ENCODE measurements at regions not wholly inside any gene's neighbourhood (a gene's known extent, or its start where the extent isn't known, plus 50 kb on each side); places are given as distances from the start of the nearest gene placed in this dataset.

- Histone ChIP-seq H3K27me3 (ENCODE audit: insufficient read depth, low read length, poor library complexity) (no peaks in the 10 kb centered on the region), H3K18ac (ENCODE audit: low read length) (no peak overlapping the region), H3K4me2 (ENCODE audit: low read length) (no peak overlapping the region), H3K36me3 (ENCODE audit: control insufficient read depth, insufficient read depth, low read length) (no peaks in the 10 kb centered on the region), H2BK15ac (replicated peaks; ENCODE audit: low read depth) (no peak overlapping the region), H3K23ac (ENCODE audit: low read length) (no peak overlapping the region), H3K9ac (ENCODE audit: low read length) (no peak overlapping the region), H3K4ac (ENCODE audit: low read depth, low read length) (no peak overlapping the region), H3K4me1 (ENCODE audit: control insufficient read depth, low read depth, low read length) (no peaks in the 10 kb centered on the region), H3K79me1 (ENCODE audit: low read length) (no peaks in the 10 kb centered on the region), H3K4me3 (ENCODE audit: low read length) (no peak overlapping the region), H3K27ac (ENCODE audit: low read depth, low read length) (no peak overlapping the region), H3K56ac (ENCODE audit: low read length) (no peak overlapping the region), H4K8ac (ENCODE audit: low read depth, low read length) (no peak overlapping the region), H2BK5ac (ENCODE audit: low read length) (no peak overlapping the region), H3K79me2 (ENCODE audit: control insufficient read depth, insufficient read depth, low read length) (no peaks in the 10 kb centered on the region), H4K5ac (ENCODE audit: low read length) (no peak overlapping the region), H2BK120ac (ENCODE audit: low read depth, low read length) (no peak overlapping the region), H2AK5ac (ENCODE audit: low read length) (no peak overlapping the region)
- no peak for DNase-seq
Observed at GRCh38 chr3:25957026-25957425, 167.1 kb downstream of the OXSM start.

- 100% methylated on average over 1 of the region's 1 CpG for WGBS (ENCODE audit: extremely low coverage, insufficient coverage, low lambda C conversion rate)
- Histone ChIP-seq H3K56ac (ENCODE audit: low read length) (no peak overlapping the region), H3K4me1 (ENCODE audit: control insufficient read depth, low read depth, low read length) (no peaks in the 10 kb centered on the region), H2BK5ac (ENCODE audit: low read length) (no peak overlapping the region), H3K27ac (ENCODE audit: low read depth, low read length) (no peak overlapping the region), H3K4ac (ENCODE audit: low read depth, low read length) (no peak overlapping the region), H3K79me2 (ENCODE audit: control insufficient read depth, insufficient read depth, low read length) (no peaks in the 10 kb centered on the region), H3K9ac (ENCODE audit: low read length) (no peak overlapping the region), H3K23ac (ENCODE audit: low read length) (no peak overlapping the region), H3K36me3 (ENCODE audit: control insufficient read depth, insufficient read depth, low read length) (no peaks in the 10 kb centered on the region), H2BK15ac (replicated peaks; ENCODE audit: low read depth) (no peak overlapping the region), H3K4me3 (ENCODE audit: low read length) (no peak overlapping the region), H3K27me3 (ENCODE audit: insufficient read depth, low read length, poor library complexity) (no peaks in the 10 kb centered on the region), H2AK5ac (ENCODE audit: low read length) (no peak overlapping the region), H3K4me2 (ENCODE audit: low read length) (no peak overlapping the region), H4K5ac (ENCODE audit: low read length) (no peak overlapping the region), H3K18ac (ENCODE audit: low read length) (no peak overlapping the region), H3K79me1 (ENCODE audit: low read length) (no peaks in the 10 kb centered on the region), H2BK120ac (ENCODE audit: low read depth, low read length) (no peak overlapping the region), H4K8ac (ENCODE audit: low read depth, low read length) (no peak overlapping the region)
- no peak for DNase-seq
Observed at GRCh38 chr3:25960776-25961175, 170.9 kb downstream of the OXSM start.

GRCh38 chr3:25962255-25962654 is 172.4 kb downstream of the OXSM start:
- no peak overlapping the region for H3K4me3 ChIP-seq (ENCODE audit: low read length)
- no peak overlapping the region for H3K4ac ChIP-seq (ENCODE audit: low read depth, low read length)
- no peak overlapping the region for H3K56ac ChIP-seq (ENCODE audit: low read length)
- no peak overlapping the region for H2BK15ac ChIP-seq (replicated peaks; ENCODE audit: low read depth)
- no peak overlapping the region for H3K9ac ChIP-seq (ENCODE audit: low read length)
- no peak overlapping the region for H3K27ac ChIP-seq (ENCODE audit: low read depth, low read length)
- H4K5ac ChIP-seq (ENCODE audit: low read length), result no peak overlapping the region
- H3K4me2 ChIP-seq (ENCODE audit: low read length), result no peak overlapping the region
- no peak overlapping the region for H3K23ac ChIP-seq (ENCODE audit: low read length)
- no peaks in the 10 kb centered on the region for H3K79me2 ChIP-seq (ENCODE audit: control insufficient read depth, insufficient read depth, low read length)
- no peaks in the 10 kb centered on the region for H3K79me1 ChIP-seq (ENCODE audit: low read length)
- peak; percentile 85 for DNase-seq
- no peak overlapping the region for H4K8ac ChIP-seq (ENCODE audit: low read depth, low read length)
- no peaks in the 10 kb centered on the region for H3K36me3 ChIP-seq (ENCODE audit: control insufficient read depth, insufficient read depth, low read length)
- no peaks in the 10 kb centered on the region for H3K4me1 ChIP-seq (ENCODE audit: control insufficient read depth, low read depth, low read length)
- H2AK5ac ChIP-seq (ENCODE audit: low read length), result no peak overlapping the region
- H2BK5ac ChIP-seq (ENCODE audit: low read length), result no peak overlapping the region
- H3K27me3 ChIP-seq (ENCODE audit: insufficient read depth, low read length, poor library complexity), result no peaks in the 10 kb centered on the region
- H3K18ac ChIP-seq (ENCODE audit: low read length), result no peak overlapping the region
- no CpG with 5 or more reads among the region's 4 CpGs for WGBS (ENCODE audit: extremely low coverage, insufficient coverage, low lambda C conversion rate)
- no peak overlapping the region for H2BK120ac ChIP-seq (ENCODE audit: low read depth, low read length)

- no CpG with 5 or more reads among the region's 2 CpGs for WGBS (ENCODE audit: extremely low coverage, insufficient coverage, low lambda C conversion rate)
- no peak overlapping the region for H4K8ac ChIP-seq (ENCODE audit: low read depth, low read length)
Observed at GRCh38 chr3:25964141-25964540, 174.3 kb downstream of the OXSM start.

GRCh38 chr3:25967385-25967784 is 177.5 kb downstream of the OXSM start:
- no peak overlapping the region for H3K4me2 ChIP-seq (ENCODE audit: low read length)
- WGBS (ENCODE audit: extremely low coverage, insufficient coverage, low lambda C conversion rate), result no CpG with 5 or more reads among the region's 5 CpGs

More at GRCh38 chr3:25964141-25964540, 174.3 kb downstream of the OXSM start:
- Histone ChIP-seq H3K79me1 (ENCODE audit: low read length) (no peaks in the 10 kb centered on the region), H3K18ac (ENCODE audit: low read length) (no peak overlapping the region), H2BK15ac (replicated peaks; ENCODE audit: low read depth) (no peak overlapping the region), H3K36me3 (ENCODE audit: control insufficient read depth, insufficient read depth, low read length) (no peaks in the 10 kb centered on the region), H4K5ac (ENCODE audit: low read length) (no peak overlapping the region), H3K27ac (ENCODE audit: low read depth, low read length) (no peak overlapping the region), H2AK5ac (ENCODE audit: low read length) (no peak overlapping the region), H3K4me1 (ENCODE audit: control insufficient read depth, low read depth, low read length) (no peaks in the 10 kb centered on the region), H3K27me3 (ENCODE audit: insufficient read depth, low read length, poor library complexity) (no peaks in the 10 kb centered on the region), H2BK120ac (ENCODE audit: low read depth, low read length) (no peak overlapping the region), H3K9ac (ENCODE audit: low read length) (no peak overlapping the region), H3K4ac (ENCODE audit: low read depth, low read length) (no peak overlapping the region), H3K56ac (ENCODE audit: low read length) (no peak overlapping the region), H3K4me2 (ENCODE audit: low read length) (no peak overlapping the region), H2BK5ac (ENCODE audit: low read length) (no peak overlapping the region), H3K4me3 (ENCODE audit: low read length) (no peak overlapping the region), H3K79me2 (ENCODE audit: control insufficient read depth, insufficient read depth, low read length) (no peaks in the 10 kb centered on the region), H3K23ac (ENCODE audit: low read length) (no peak overlapping the region)
- DNase-seq, result no peak

GRCh38 chr3:25971736-25972135 is 181.8 kb downstream of the OXSM start:
- Histone ChIP-seq H4K5ac (ENCODE audit: low read length) (no peak overlapping the region), H3K4ac (ENCODE audit: low read depth, low read length) (no peak overlapping the region), H2BK120ac (ENCODE audit: low read depth, low read length) (no peak overlapping the region), H3K27me3 (ENCODE audit: insufficient read depth, low read length, poor library complexity) (no peaks in the 10 kb centered on the region), H3K4me2 (ENCODE audit: low read length) (no peak overlapping the region), H3K79me1 (ENCODE audit: low read length) (no peaks in the 10 kb centered on the region), H2BK15ac (replicated peaks; ENCODE audit: low read depth) (no peak overlapping the region), H3K9ac (ENCODE audit: low read length) (no peak overlapping the region), H3K79me2 (ENCODE audit: control insufficient read depth, insufficient read depth, low read length) (no peaks in the 10 kb centered on the region), H3K56ac (ENCODE audit: low read length) (no peak overlapping the region), H3K4me3 (ENCODE audit: low read length) (no peak overlapping the region), H3K27ac (ENCODE audit: low read depth, low read length) (no peak overlapping the region), H3K23ac (ENCODE audit: low read length) (no peak overlapping the region), H4K8ac (ENCODE audit: low read depth, low read length) (no peak overlapping the region), H3K36me3 (ENCODE audit: control insufficient read depth, insufficient read depth, low read length) (no peaks in the 10 kb centered on the region), H3K4me1 (ENCODE audit: control insufficient read depth, low read depth, low read length) (no peaks in the 10 kb centered on the region), H2AK5ac (ENCODE audit: low read length) (no peak overlapping the region), H3K18ac (ENCODE audit: low read length) (no peak overlapping the region), H2BK5ac (ENCODE audit: low read length) (no peak overlapping the region)
- no peak for DNase-seq
- WGBS (ENCODE audit: extremely low coverage, insufficient coverage, low lambda C conversion rate), result no CpG with 5 or more reads among the region's 2 CpGs

More at GRCh38 chr3:25967385-25967784, 177.5 kb downstream of the OXSM start:
- Histone ChIP-seq H3K79me2 (ENCODE audit: control insufficient read depth, insufficient read depth, low read length) (no peaks in the 10 kb centered on the region), H3K9ac (ENCODE audit: low read length) (no peak overlapping the region), H3K4ac (ENCODE audit: low read depth, low read length) (no peak overlapping the region), H4K5ac (ENCODE audit: low read length) (no peak overlapping the region), H2BK15ac (replicated peaks; ENCODE audit: low read depth) (no peak overlapping the region), H2BK120ac (ENCODE audit: low read depth, low read length) (no peak overlapping the region), H3K18ac (ENCODE audit: low read length) (no peak overlapping the region), H3K4me3 (ENCODE audit: low read length) (no peak overlapping the region), H3K56ac (ENCODE audit: low read length) (no peak overlapping the region), H3K27ac (ENCODE audit: low read depth, low read length) (no peak overlapping the region), H2BK5ac (ENCODE audit: low read length) (no peak overlapping the region), H3K79me1 (ENCODE audit: low read length) (no peaks in the 10 kb centered on the region), H4K8ac (ENCODE audit: low read depth, low read length) (no peak overlapping the region), H3K27me3 (ENCODE audit: insufficient read depth, low read length, poor library complexity) (no peaks in the 10 kb centered on the region), H3K36me3 (ENCODE audit: control insufficient read depth, insufficient read depth, low read length) (no peaks in the 10 kb centered on the region), H3K4me1 (ENCODE audit: control insufficient read depth, low read depth, low read length) (no peaks in the 10 kb centered on the region), H2AK5ac (ENCODE audit: low read length) (no peak overlapping the region), H3K23ac (ENCODE audit: low read length) (no peak overlapping the region)
- no peak for DNase-seq

Data from mesendoderm (in vitro differentiated cells).